Glutamatergic neuron (in vitro differentiated cells): ENCODE measurements at regions not wholly inside any gene's neighbourhood (a gene's known extent, or its start where the extent isn't known, plus 50 kb on each side); places are given as distances from the start of the nearest gene placed in this dataset.

Experiments used
- DNase-seq: peaks from one replicate; pipeline ENCODE4 v3.0.0; 2022
- H3K27ac Mint-ChIP-seq: one replicate; pipeline ENCODE4 v1.8.0; 2020; ENCODE audit warnings: mild to moderate bottlenecking, mixed read lengths, inconsistent platforms; ENCODE audit not compliant: unreplicated experiment
- H3K27me3 Mint-ChIP-seq: one replicate; pipeline ENCODE4 v1.8.0; 2020; ENCODE audit warnings: mild to moderate bottlenecking, moderate library complexity, mixed read lengths, inconsistent platforms; ENCODE audit not compliant: unreplicated experiment
- H3K36me3 Mint-ChIP-seq: one replicate; pipeline ENCODE4 v1.8.0; 2020; ENCODE audit warnings: mild to moderate bottlenecking, mixed read lengths, inconsistent platforms; ENCODE audit not compliant: unreplicated experiment
- H3K4me1 Mint-ChIP-seq: one replicate; pipeline ENCODE4 v1.8.0; 2020; ENCODE audit warnings: mild to moderate bottlenecking, low read depth, mixed read lengths, inconsistent platforms; ENCODE audit not compliant: unreplicated experiment
- H3K4me3 Mint-ChIP-seq: one replicate; pipeline ENCODE4 v1.8.0; 2020; ENCODE audit warnings: mild to moderate bottlenecking, mixed read lengths, inconsistent platforms; ENCODE audit not compliant: unreplicated experiment
- H3K9me3 Mint-ChIP-seq: one replicate; pipeline ENCODE4 v1.8.0; 2020; ENCODE audit warnings: mild to moderate bottlenecking, moderate library complexity, mixed read lengths, inconsistent platforms; ENCODE audit not compliant: unreplicated experiment
- TF ChIP-seq, protein P1 (sequence below): fragments of 200-600 bp; sonication (generic); IDR thresholded peaks from one replicate; pipeline ENCODE4 v1.5.0; 2021; ENCODE audit not compliant: partially characterized antibody, unreplicated experiment

DNA sequence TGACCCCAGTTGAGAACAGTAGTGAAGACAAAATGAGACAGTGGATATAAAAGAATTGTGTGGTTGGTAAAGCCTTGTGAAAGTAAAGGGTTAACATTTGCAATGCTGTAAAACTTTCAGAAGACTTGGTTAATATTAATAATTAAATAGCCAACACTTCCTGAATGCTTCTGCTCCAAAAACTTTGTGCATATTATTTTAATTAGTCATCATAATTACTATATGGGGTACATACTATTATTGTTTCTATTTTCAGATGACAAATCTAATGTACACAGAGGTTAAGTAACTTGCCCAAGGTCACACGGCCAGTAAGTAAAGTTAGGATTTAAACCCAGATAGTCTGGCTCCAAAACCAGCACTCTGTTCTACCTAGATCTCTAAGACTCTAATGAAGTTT lies 291.3 kb downstream of the OGFRL1 start:
- H3K36me3 Mint-ChIP-seq: no peaks in the 10 kb centered on the region
- no peak overlapping the region for H3K4me3 Mint-ChIP-seq
- H3K9me3 Mint-ChIP-seq: no peaks in the 10 kb centered on the region
- no peaks in the 10 kb centered on the region for H3K27me3 Mint-ChIP-seq
- no peak for DNase-seq
- H3K27ac Mint-ChIP-seq: no peak overlapping the region
- TF ChIP-seq, protein P1, sequence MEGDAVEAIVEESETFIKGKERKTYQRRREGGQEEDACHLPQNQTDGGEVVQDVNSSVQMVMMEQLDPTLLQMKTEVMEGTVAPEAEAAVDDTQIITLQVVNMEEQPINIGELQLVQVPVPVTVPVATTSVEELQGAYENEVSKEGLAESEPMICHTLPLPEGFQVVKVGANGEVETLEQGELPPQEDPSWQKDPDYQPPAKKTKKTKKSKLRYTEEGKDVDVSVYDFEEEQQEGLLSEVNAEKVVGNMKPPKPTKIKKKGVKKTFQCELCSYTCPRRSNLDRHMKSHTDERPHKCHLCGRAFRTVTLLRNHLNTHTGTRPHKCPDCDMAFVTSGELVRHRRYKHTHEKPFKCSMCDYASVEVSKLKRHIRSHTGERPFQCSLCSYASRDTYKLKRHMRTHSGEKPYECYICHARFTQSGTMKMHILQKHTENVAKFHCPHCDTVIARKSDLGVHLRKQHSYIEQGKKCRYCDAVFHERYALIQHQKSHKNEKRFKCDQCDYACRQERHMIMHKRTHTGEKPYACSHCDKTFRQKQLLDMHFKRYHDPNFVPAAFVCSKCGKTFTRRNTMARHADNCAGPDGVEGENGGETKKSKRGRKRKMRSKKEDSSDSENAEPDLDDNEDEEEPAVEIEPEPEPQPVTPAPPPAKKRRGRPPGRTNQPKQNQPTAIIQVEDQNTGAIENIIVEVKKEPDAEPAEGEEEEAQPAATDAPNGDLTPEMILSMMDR: no peak
- H3K4me1 Mint-ChIP-seq: no peaks in the 10 kb centered on the region

DNA sequence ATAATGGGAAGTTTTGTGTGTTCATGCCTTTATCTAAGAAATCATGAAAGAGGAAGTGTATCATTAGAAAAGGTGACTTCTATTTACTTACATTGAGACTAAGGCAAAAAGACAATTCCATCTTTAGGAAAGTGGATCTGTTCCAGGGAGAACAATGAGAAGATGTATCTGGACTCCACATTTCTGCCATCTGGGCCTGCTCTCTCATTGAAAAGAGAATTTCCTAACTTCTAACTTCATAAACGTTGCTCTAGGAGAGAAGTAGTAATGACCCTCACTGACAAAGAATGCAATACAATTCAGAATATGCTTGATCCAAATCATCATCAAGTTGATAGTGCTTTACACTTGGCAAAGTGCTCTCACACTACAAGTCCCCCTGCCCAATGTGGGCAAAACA lies 294.2 kb downstream of the OGFRL1 start:
- no peak overlapping the region for H3K4me3 Mint-ChIP-seq
- TF ChIP-seq, protein P1: no peak

DNA sequence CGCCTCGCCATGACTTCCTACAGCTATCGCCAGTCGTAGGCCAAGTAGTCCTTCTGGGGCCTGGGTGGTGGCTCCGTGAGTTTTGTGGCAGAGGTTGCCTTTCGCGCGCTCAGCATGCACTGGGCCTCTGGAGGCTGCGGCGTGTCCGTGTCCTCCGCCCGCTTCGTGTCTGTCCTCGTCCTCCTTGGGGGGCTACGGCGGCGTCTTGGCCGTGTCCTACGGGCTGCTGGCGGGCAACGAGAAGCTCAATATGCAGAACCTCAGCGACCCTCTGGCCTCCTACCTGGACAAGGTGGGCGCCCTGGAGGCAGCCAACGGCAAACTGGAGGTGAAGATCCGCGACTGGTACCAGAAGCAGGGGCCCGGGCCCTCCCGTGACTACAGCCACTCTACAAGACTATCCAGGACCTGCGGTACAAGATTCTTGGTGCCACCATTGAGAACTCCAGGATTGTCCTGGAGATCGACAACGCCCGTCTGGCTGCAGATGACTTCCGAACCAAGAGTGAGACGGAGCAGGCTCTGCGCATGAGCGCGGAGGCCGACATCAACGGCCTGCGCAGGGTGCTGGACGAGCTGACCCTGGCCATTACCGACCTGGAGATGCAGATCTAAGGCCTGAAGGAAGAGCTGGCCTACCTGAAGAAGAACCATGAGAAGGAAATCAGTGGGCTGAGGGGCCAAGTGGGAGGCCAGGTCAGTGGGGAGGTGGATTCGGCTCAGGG lies 296.3 kb downstream of the OGFRL1 start:
- TF ChIP-seq, protein P1: no peak
- Mint-ChIP-seq H3K36me3 (no peaks in the 10 kb centered on the region), H3K27ac (no peak overlapping the region), H3K27me3 (no peaks in the 10 kb centered on the region), H3K4me3 (no peak overlapping the region), H3K4me1 (no peaks in the 10 kb centered on the region), H3K9me3 (peaks cover 1% of the 10 kb centered on the region)
- DNase-seq: no peak

More for the DNA sequence above, 294.2 kb downstream of the OGFRL1 start:
- Mint-ChIP-seq H3K4me1 (no peaks in the 10 kb centered on the region), H3K36me3 (no peaks in the 10 kb centered on the region), H3K9me3 (no peaks in the 10 kb centered on the region), H3K27ac (no peak overlapping the region), H3K27me3 (no peaks in the 10 kb centered on the region)
- no peak for DNase-seq

DNA sequence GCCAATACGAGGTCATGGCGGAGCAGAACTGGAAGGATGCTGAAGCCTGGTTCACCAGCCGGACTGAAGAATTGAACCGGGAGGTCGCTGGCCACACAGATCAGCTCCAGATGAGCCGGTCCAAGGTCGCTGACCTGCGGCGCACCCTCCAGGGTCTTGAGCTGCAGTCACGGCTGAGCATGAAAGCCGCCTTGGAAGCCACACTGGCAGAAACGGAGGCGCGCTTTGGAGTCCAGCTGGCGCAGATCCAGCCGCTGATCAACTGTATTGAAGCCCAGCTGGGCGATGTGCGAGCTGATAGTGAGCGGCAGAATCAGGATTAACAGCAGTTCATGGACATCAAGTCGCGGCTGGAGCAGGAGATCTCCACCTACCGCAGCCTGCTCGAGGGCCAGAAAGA lies 296.9 kb downstream of the OGFRL1 start:
- no peaks in the 10 kb centered on the region for H3K4me1 Mint-ChIP-seq
- no peaks in the 10 kb centered on the region for H3K27me3 Mint-ChIP-seq
- H3K4me3 Mint-ChIP-seq: no peak overlapping the region
- DNase-seq: no peak
- H3K27ac Mint-ChIP-seq: no peak overlapping the region
- TF ChIP-seq, protein P1: no peak
- peaks cover 1% of the 10 kb centered on the region for H3K9me3 Mint-ChIP-seq
- no peaks in the 10 kb centered on the region for H3K36me3 Mint-ChIP-seq

DNA sequence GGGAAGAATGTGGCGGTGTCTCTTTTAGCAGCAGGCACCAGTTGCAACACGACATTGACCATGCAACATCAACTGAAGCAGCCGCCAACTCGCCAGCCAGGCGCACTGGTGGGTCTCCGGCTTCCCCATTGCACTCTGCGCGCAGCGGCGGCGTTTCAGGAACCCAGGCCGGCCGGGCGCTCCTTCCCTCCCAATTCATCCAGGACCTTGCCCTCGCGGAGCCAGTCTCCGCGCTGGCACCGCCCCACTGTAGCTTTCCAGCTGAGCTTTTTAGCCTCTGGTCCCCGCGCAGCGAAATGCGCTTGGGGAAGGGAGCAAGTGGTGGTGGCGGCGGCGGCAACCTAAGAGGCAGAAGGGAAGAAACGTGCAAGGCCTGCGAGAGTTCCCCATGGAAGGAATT lies 297.9 kb upstream of the RIMS1 start:
- Mint-ChIP-seq H3K9me3 (peaks cover 1% of the 10 kb centered on the region), H3K27me3 (no peaks in the 10 kb centered on the region), H3K4me1 (no peaks in the 10 kb centered on the region), H3K36me3 (no peaks in the 10 kb centered on the region), H3K27ac (no peak overlapping the region), H3K4me3 (no peak overlapping the region)
- DNase-seq: no peak
- TF ChIP-seq, protein P1: no peak
